OCI-LY1 (cell line): ENCODE measurements at regions not wholly inside any gene's neighbourhood (a gene's known extent, or its start where the extent isn't known, plus 50 kb on each side); places are given as distances from the start of the nearest gene placed in this dataset.

Experiments
- H2AFZ ChIP-seq: fragments of 200-600 bp; sonication (generic), shearing (Covaris generic); 2 replicates; pipeline ENCODE4 v1.6.0; 2014; ENCODE audit warnings: antibody characterized with exemption, mild to moderate bottlenecking, low read length
- H3F3A ChIP-seq: fragments of 200-600 bp; sonication (generic), shearing (Covaris generic); 2 replicates; pipeline ENCODE4 v1.6.0; 2014; ENCODE audit warnings: mild to moderate bottlenecking, antibody characterized with exemption, low read length, moderate library complexity; ENCODE audit not compliant: insufficient read depth
- H3K27ac ChIP-seq: fragments of 200-600 bp; sonication (generic); 2 replicates; pipeline ENCODE4 v1.5.1; 2014; ENCODE audit warnings: low read length, mixed run types, mild to moderate bottlenecking, low read depth; ENCODE audit not compliant: poor library complexity, severe bottlenecking
- H3K27me3 ChIP-seq: fragments of 200-600 bp; sonication (generic); 2 replicates; pipeline ENCODE4 v1.6.0; 2014; ENCODE audit warnings: antibody characterized with exemption, mild to moderate bottlenecking, low read length, moderate library complexity; ENCODE audit not compliant: insufficient read depth
- H3K36me3 ChIP-seq: fragments of 200-600 bp; sonication (generic); 2 replicates; pipeline ENCODE4 v1.6.1; 2014; ENCODE audit warnings: mild to moderate bottlenecking, antibody characterized with exemption, low read length, moderate library complexity, mixed read lengths; ENCODE audit not compliant: insufficient read depth
- H3K4me1 ChIP-seq: fragments of 200-600 bp; sonication (generic); 2 replicates; pipeline ENCODE4 v1.5.1; 2014; ENCODE audit warnings: mild to moderate bottlenecking, low read length, moderate library complexity; ENCODE audit not compliant: insufficient read depth, severe bottlenecking
- H3K4me2 ChIP-seq: fragments of 200-600 bp; sonication (generic), shearing (Covaris generic); 2 replicates; pipeline ENCODE4 v1.6.1; 2014; ENCODE audit warnings: low read length
- H3K4me3 ChIP-seq: fragments of 200-600 bp; sonication (generic); 2 replicates; pipeline ENCODE4 v1.5.1; 2014; ENCODE audit warnings: low read length, low read depth, mild to moderate bottlenecking, mixed read lengths; ENCODE audit not compliant: poor library complexity, severe bottlenecking
- H3K79me2 ChIP-seq: fragments of 200-600 bp; shearing (Covaris generic); 2 replicates; pipeline ENCODE4 v1.6.1; 2016; ENCODE audit warnings: mixed run types, low read length, mixed read lengths; ENCODE audit not compliant: insufficient read depth
- H3K9ac ChIP-seq: fragments of 200-600 bp; sonication (generic), shearing (Covaris generic); 2 replicates; pipeline ENCODE4 v1.6.1; 2014; ENCODE audit warnings: mild to moderate bottlenecking, low read length, mixed read lengths
- H3K9me2 ChIP-seq: fragments of 200-600 bp; sonication (generic), shearing (Covaris generic); 2 replicates; pipeline ENCODE4 v1.6.1; 2014; ENCODE audit warnings: low read depth, mild to moderate bottlenecking, low read length, mixed read lengths
- H3K9me3 ChIP-seq: fragments of 200-600 bp; shearing (Covaris generic); 2 replicates; pipeline ENCODE4 v1.6.1; 2014; ENCODE audit warnings: low read length, mixed read lengths
- H4K20me1 ChIP-seq: fragments of 200-600 bp; sonication (generic), shearing (Covaris generic); 2 replicates; pipeline ENCODE4 v1.6.0; 2016; ENCODE audit warnings: mild to moderate bottlenecking, low read length; ENCODE audit not compliant: insufficient read depth
- CTCF ChIP-seq: fragments of 200-600 bp; sonication (generic), shearing (Covaris generic); IDR thresholded peaks from 2 replicates; pipeline ENCODE4 v1.5.1; 2017; ENCODE audit warnings: mild to moderate bottlenecking, antibody characterized with exemption, low read length, moderate library complexity, mixed read lengths
- EZH2 ChIP-seq: fragments of 200-600 bp; sonication (generic), shearing (Covaris generic); IDR thresholded peaks from 2 replicates; pipeline ENCODE4 v1.8.0; 2017; ENCODE audit warnings: borderline replicate concordance, mixed run types, mild to moderate bottlenecking, antibody characterized with exemption, low read length, moderate library complexity, mixed read lengths

DNA sequence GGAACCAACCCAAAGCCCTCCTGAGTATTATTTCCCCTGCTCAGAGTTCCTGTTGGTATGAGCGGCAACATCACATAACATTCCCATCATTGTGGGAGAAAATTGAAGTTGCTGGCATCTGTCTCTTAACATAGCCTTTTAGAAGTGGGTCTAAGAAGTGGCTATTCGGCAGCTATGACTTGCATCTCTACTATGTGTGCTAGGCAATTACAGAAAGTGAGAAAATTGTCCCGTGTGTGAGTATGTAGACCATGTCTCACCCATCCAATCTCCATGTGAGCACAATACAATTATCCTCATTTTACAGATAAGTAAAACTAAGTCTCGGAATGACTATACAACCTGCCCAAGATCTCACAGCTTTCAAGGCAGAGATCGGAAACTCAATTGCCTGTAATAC is 239.4 kb upstream of the ZNF462 start:
- H3K36me3 ChIP-seq: no peaks in the 10 kb centered on the region
- H3K4me2 ChIP-seq: no peak overlapping the region
- no peak overlapping the region for H3K27ac ChIP-seq
- H2AFZ ChIP-seq: no peak overlapping the region
- no peaks in the 10 kb centered on the region for H3F3A ChIP-seq
- no peaks in the 10 kb centered on the region for H3K9me2 ChIP-seq
- no peaks in the 10 kb centered on the region for H4K20me1 ChIP-seq
- no peak overlapping the region for H3K9ac ChIP-seq
- H3K79me2 ChIP-seq: no peaks in the 10 kb centered on the region
- H3K27me3 ChIP-seq: no peaks in the 10 kb centered on the region
- no peaks in the 10 kb centered on the region for H3K9me3 ChIP-seq
- TF ChIP-seq EZH2 (no peak), CTCF (no peak)
- no peaks in the 10 kb centered on the region for H3K4me1 ChIP-seq
- H3K4me3 ChIP-seq: no peak overlapping the region

- H3K36me3 ChIP-seq: no peaks in the 10 kb centered on the region
- no peaks in the 10 kb centered on the region for H3K9me3 ChIP-seq
- no peaks in the 10 kb centered on the region for H3K79me2 ChIP-seq
- H3K27me3 ChIP-seq: no peaks in the 10 kb centered on the region
- H3K4me1 ChIP-seq: no peaks in the 10 kb centered on the region
- H3F3A ChIP-seq: no peaks in the 10 kb centered on the region
- H3K4me3 ChIP-seq: no peak overlapping the region
- H3K9ac ChIP-seq: no peak overlapping the region
- TF ChIP-seq CTCF (no peak), EZH2 (no peak)
- H2AFZ ChIP-seq: no peak overlapping the region
- H3K4me2 ChIP-seq: no peak overlapping the region
- no peaks in the 10 kb centered on the region for H4K20me1 ChIP-seq
- no peak overlapping the region for H3K27ac ChIP-seq
- no peaks in the 10 kb centered on the region for H3K9me2 ChIP-seq
Measured at GRCh38 chr9:106625259-106625789, 237.6 kb upstream of the ZNF462 start.

DNA sequence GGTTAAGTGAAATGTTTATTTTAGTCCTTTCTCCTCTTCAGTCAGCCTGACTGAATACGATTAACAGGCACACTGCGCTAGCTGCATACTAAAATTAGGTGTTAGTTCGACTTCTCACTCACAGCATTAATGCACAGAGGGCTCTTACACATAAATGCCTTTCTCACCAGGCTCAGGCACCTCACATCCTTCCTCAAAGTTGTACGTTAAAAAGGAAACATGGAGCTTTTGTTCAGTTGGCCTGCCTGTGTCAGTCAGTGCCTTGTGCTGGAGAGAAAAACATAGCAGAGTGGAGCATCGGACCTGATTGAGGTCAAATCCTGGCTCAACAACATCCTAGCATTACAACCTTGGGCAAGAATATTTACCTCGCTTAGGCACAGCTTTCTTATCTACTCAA is 236.0 kb upstream of the ZNF462 start:
- no peak overlapping the region for H3K9ac ChIP-seq
- H3F3A ChIP-seq: no peaks in the 10 kb centered on the region
- no peaks in the 10 kb centered on the region for H3K36me3 ChIP-seq
- H3K4me1 ChIP-seq: no peaks in the 10 kb centered on the region
- H3K4me2 ChIP-seq: no peak overlapping the region
- no peaks in the 10 kb centered on the region for H3K79me2 ChIP-seq
- TF ChIP-seq CTCF: no peak
- no peak for TF ChIP-seq EZH2
- no peaks in the 10 kb centered on the region for H3K27me3 ChIP-seq
- no peaks in the 10 kb centered on the region for H3K9me2 ChIP-seq
- no peaks in the 10 kb centered on the region for H4K20me1 ChIP-seq
- no peak overlapping the region for H3K27ac ChIP-seq
- no peak overlapping the region for H2AFZ ChIP-seq
- no peak overlapping the region for H3K4me3 ChIP-seq
- no peaks in the 10 kb centered on the region for H3K9me3 ChIP-seq
